Hematopoietic multipotent progenitor cell treated with erythropoietin and hydrocortisone succinate and interleukin-3 and kit ligand, for 8 days (in vitro differentiated cells): ENCODE measurements at regions not wholly inside any gene's neighbourhood (a gene's known extent, or its start where the extent isn't known, plus 50 kb on each side); places are given as distances from the start of the nearest gene placed in this dataset.
"Not testable (repeated sequence)": the region's sequence is repeated elsewhere in the genome, so short reads cannot be mapped to it uniquely, and the experiment has no call there.

Experiments
- DNase-seq: peaks from one replicate; pipeline ENCODE4 v3.0.0-alpha.2; 2015

DNA sequence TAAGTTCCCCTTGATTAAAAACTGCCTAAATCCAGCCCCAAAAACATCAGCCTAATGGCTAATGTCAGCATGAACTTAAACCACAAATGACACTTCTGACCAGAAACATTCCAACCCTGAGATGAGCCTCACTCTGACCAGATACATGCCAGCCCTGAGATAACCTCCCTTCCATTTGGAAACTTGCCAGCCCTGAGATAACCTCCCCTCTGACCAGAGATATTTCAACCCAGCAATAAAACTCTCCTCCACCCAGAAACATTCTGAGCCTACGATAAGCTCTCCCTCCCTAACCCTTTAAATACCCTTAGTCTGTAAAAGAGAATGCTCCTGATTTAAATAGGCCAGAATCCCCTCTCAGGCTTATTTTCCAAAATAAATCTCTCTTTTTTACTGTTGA lies 1035.7 kb upstream of the NUDT12 start:
- no peak for DNase-seq

DNA sequence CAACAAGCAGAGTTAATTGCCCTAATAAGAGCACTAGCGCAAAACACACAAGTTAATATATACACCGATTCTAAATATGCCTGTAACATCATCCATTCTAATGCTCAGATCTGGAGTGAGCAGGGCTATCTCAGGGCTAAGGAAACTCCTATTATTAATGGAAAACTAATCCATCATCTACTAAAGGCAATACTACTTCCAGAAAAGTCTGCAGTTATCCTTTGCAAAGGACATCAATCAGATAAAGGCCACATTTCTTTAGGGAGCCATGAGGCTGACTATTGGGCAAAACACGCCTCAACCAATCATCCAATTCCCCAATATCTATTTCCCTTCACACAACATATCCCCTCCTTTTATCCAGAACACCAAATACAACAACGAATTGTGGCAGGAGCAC lies 1032.3 kb upstream of the NUDT12 start:
- DNase-seq: no peak

DNA sequence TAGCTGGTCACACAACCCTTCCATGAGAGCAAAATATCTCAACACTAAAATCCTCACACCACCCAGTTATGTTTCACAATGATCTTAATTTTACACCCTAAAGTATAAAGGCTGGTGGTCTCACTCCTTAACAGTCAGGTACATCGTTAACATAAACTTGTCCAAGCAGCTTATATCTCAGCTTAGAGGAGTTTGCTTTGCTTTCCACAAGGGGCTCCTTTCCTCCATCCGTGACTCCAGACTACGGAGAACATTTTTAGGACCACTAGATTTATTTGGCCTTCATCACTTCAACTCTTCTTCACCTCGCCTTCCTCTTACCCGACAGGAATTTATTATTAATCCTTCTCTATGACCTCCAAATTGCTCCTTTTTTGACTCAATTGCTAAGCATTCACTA lies 1014.1 kb upstream of the NUDT12 start:
- no peak for DNase-seq

DNA sequence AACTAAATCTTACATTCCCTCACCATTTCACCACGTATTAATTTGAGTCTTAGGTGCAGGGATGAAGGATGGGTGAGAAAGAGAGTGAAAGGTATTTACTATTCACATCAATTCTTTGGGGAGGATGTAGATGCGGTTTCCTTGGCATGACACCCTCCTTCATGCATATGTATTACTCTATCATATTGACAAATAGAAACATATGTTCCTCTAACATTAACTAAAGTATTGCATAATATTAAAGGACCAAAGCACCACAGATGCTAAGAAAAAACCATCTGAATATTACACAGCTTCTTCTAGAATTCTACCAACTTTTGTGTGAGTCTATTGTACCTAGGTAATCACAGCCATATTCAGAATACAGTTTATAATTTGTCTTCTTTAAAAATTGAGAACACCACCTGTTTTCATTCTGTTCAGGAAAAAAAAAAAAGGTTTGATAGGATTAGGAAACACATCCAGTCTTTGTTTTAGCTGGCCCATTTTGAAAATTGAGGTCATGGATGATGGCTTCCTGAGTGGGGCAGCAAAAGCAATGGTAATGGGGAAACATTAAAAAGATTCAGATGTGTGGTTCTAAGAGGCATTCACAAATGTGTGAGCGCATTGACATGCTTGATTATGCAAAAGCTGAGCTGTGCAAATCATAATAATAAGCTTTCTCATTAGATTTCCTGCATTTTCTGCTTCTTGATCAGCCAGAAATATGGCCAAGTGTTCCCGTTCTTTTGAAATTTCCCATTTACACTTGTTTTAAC lies 1011.5 kb upstream of the NUDT12 start:
- DNase-seq: no peak

DNA sequence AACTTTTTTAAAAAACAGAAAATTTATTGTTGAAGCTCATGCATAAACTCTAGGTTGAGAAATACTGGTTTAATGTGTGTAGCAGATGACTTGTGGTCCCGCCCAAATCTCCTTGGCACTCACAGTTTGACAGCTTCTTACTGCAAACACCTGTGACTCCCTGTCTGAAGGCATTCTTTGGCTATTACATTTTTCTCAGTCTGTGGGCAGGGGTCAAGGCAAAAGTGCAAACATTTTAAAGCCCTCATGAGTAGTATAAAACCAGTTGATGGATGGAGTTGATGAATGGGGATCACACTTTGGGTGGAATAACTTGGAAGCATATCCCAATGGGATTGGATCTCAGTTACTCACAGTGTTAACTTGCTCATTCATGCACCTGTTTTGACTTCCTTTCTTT lies 1007.0 kb upstream of the NUDT12 start:
- no peak for DNase-seq

DNA sequence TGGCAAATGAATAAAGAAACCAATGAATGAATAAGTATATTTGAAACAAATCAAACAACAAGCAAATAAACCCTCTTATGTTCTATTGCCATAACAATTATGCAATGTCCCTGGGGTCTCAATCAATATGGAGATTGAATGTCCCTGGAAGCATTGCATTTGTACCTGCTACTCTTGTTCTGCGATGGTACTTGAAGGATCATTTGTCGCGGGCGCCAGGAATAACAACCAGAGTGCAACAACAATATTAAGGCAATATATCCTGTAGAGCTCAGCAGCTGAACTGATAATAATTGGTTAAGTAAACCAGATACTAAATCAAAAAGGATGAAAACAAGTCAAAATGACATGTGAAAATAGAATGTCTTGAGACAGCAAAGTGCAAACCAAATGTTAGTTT lies 1001.9 kb upstream of the NUDT12 start:
- DNase-seq: no peak

DNA sequence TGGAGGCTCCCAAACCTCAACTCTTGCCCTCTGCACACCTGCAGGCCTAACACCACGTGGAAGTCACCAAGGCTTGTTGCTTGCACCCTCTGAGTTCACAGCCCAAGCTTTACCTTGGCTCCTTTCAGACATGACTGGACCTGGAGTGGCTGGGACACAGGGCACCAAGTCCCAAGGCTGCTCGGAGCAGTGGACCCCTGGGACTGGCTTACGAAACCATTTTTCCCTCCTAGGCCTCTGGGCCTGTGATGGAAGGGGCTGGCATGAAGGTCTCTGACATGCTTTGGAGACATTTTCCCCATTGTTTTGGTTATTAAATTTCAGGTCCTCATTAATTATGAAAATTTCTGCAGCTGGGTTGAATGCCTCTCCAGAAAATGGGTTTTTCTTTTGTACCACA lies 994.4 kb upstream of the NUDT12 start:
- DNase-seq: no peak

DNA sequence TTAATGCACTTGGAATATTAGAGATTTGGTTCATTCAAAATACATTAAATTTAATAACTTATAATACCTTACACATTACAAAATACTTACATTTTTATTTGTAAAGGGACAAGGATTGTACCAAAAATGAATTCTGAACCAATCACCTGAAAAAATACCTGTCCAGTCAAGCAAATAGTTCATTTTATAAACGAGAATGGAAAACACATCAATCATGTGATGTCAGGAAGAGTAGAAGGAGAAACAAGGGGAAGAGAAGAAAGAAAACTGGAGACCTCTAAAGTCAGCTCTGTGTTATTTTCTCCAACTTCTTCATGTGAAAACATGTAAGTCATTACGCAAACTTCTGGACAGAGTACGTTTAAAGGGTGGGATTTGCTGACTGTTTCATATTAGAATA lies 989.0 kb upstream of the NUDT12 start:
- DNase-seq: no peak

DNA sequence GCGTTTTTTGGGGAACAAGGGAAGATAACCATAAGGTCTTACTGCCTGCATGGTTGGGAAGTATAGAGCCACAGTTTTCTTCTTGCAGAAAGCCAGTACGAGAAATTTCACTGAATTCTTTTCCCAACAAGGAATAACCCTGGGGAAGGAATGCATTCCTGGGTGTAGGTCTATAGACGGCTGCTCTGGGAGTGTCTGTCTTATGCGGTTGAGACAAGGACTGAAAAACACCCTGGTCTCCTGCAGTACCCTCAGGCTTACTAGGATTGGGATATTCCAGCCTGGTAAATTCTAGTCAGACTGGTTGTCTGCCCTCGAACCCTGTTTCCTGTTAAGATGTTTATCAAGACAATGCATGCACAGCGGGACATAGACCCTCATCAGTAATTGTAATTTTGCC lies 984.3 kb upstream of the NUDT12 start:
- not testable (repeated sequence) for DNase-seq

DNA sequence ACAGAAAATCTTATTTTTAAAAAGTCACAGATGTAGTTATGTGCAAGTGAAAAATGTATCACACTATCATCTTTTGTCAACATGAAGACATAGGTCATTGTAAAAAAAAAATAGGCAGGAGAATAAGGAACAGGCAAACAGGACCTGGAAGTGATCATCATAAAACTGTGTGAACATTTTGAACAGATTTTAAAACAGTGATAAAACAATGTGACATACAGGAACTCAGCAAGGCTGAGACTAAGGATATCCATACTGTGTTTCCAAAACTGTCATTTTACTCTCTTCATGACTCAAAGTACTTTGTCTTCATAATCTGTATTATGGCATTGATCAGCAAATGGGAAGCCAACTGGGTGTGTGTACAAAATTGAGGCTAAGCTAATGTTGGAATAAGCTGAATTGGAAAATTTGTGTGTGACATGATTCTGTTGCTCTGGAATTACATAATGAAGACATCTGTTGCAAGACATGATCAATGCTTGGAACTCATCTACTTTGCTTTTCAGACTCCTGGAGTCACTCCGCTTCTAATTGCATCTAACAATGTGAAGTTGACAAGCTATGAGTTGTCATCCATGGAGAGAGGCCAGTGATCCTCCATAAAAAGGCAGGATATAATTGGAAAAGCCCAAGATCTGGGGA lies 978.7 kb upstream of the NUDT12 start:
- DNase-seq: no peak

DNA sequence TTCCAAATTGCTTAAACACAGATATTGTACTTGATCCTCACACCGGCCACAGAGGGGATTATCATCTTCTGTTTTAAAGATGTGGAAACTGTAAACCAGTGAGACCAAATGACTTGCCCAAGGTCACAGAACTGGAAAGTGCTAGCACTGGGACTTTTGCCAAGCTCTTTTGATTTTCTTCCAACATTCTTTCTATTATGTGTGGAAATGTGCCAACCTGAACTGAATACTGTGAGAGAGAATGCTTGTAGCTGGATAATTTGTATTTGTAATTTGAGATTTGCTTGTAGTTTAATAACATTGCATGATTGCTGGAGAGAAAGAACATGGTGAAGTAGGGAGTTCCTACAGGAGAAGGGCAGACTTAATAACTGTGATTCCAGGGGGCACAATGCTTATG lies 977.9 kb upstream of the NUDT12 start:
- DNase-seq: no peak

DNA sequence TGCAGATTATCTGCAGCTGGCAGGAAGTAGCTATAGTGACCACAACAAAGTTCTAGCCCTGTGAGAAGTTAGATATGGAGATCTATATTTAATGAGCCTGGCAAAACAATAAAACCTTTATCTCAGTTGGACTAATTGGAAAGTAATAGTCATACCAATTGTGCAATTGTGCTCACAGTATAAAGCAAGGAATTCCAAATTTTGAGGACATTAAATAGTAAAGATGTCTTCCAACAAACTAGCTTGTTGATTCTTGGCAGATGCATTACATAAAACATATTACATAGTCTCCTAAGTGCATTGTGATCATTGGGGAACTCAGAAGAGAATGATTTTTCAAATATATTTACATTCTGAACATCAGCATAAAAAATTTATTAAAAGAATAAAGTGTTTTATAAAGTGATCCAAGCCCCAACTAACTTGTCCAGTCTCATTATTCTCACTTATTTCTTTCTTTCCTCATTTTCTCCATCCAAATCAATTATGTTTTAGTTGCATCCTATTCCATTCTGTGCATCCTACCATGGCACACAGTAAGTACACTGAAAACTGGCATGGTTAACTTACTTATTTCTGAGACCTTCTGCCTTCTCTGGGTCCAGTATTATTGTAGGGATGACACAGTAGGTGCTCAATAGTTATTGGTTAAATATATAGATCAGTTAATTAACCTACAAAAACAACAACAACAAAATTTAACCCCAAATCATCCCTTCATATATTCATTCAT lies 977.2 kb upstream of the NUDT12 start:
- no peak for DNase-seq

DNA sequence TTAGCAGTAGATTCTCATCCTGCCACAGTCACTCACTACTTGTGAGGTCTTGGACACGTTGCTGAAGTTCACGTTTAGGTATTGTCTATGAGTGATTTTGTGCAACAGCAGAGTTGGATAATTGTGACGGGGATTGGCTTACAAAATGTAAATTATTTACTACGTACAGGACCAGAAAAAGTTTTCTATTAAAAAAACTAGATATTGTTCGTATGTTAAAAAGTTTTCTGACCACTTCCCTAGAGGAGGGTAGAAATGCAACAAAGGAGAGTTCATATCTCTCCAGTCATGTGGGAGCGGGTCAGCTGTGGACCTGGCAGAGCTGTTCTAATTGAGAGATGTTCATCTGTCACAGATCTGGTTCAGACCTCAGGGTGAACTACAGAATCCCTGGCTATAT lies 976.1 kb upstream of the NUDT12 start:
- no peak for DNase-seq

DNA sequence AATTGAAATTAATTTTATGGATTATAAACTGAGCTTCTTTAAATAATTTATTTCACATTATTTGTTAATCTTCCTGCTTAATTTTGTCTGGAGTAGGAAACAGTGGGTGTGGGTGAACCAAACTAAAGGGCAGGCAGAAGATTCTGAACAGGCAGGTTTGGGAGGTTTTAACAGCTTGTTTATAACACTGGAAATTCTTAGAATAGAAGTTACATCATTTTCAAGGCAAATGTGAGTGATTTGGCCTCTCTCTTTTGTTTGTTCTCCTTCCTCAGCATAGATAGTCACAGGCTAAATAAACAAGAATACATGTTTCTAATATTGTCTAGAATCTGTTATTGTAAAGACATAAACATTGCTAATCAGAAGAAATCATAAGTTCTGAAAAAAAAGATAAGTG lies 970.9 kb upstream of the NUDT12 start:
- no peak for DNase-seq

DNA sequence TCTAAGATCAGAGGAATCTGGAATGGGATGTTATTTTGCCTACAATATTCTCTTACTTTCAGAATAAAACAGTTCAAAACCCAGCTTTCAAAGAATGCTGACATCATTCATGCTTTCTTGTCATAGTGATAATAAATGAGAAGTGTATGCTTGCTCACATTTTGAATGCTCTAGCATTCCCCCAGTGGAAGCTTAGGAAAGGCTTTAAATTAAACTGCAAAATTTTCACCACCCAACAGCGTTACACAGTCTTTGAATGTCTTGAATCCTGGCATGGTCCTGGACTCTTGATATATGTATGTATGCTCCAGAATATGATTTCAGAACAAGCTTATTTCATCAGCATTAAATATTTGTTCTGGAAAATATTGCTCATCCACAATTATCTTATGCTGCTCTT lies 964.3 kb upstream of the NUDT12 start:
- no peak for DNase-seq

DNA sequence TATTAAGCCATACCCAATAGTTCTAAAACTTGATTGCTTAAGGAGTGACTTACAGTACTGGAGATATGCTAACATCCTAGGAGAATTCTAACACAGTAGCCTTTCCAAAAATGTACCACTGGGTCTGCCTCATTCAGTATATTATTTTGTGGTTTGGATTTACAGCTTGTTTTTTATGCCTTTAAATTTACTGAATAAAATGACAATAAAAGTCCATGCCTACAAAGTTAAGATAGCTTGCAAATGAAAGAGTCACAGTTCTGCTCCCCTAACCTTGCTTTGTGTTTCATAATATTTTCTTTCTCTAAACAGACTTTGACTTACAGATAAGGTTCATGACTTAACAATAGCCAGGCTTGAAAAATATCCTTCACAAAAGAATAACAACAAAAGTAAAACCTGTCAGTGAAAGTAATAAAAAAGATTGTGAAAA lies 951.1 kb upstream of the NUDT12 start:
- no peak for DNase-seq

DNA sequence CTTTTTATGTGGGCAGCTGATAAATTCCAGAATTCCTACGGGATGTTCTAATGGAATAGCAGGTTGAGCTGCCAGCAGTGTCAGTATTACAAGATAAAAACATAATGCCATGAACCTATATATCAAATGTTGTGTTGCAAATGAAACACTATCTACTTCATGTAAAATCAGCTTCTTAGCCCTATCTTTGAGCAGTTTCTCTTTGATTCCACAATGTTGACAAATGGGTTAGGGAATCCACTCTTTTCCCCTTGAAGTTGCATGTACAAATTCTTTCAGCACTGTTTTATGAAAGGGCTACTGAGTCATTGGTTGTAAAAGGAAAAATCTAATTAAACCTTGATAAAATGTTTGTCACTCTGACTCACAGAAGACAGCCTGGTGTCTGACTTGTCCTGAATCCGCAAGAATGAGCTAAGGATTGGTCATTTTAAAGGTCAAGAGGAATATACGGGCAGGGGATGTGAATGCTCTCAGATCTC lies 950.6 kb upstream of the NUDT12 start:
- no peak for DNase-seq

DNA sequence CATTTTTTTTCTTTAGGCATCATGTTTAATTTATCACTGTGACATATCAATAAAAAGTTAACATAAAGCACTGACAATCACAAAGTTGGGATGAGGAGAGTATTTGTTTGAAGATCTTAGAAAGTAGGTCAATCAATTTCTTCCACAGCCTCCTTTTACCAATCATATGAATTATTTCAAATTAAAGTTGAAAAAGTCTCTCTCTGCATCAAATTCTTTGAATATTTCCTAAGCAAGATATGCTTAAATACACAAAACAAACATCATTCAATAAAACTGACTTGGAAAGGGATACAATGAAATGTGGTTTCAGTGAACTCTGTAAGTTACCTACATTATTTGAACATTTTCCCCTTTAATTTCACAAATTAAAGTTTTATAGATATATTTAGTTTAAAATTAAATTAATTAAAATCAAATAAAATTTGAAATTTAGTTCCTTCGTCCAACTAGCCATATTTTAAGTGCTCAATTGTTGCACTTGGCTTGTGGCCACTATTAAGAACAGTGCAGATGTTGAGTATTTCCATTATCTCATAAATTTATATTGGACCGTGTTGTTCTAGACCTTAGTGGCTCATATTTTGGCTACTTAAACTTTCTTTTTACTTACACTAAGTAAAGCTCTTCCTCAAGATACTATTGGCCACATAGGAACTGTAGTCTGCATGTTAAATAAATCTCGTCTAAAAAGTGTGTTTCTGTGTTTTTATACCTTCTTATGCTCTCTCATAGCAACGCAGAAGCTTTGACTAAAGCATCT lies 949.7 kb upstream of the NUDT12 start:
- no peak for DNase-seq

DNA sequence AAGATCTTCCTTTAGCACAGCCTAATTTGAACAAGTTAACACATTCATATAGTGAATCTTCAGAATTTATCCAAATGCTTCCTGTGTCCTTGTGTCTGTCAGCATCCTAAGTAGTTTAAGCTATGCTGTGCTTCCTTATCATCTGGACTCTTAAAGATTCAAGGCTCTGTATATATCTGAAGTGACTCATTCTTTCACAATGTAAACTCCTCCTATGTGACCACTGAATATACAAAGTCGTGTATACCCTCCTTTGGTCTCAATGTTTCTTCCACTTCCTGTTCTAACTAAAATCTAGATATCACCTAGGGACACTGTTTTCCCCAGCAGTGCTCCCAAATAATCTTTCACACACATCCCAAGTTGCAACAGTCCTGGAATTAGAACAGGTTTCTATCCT lies 935.7 kb upstream of the NUDT12 start:
- DNase-seq: no peak

DNA sequence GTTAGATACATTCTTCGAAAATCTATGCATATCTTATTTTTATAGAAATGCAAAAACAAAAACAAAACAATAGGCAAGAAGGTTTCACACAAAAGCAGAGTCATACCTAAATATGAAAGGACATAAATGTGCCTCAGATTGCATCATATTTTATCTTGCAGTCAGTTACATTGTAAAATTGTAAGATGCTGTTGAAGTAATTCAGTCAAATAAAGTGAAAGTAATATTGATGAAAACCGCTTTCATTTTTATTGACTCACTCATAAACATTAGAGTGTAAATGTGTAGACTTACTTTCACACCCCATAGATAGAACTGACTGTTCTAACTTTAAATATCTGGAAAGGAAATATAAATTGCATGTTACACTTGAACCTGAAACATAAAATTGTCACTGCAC lies 931.5 kb upstream of the NUDT12 start:
- DNase-seq: no peak

DNA sequence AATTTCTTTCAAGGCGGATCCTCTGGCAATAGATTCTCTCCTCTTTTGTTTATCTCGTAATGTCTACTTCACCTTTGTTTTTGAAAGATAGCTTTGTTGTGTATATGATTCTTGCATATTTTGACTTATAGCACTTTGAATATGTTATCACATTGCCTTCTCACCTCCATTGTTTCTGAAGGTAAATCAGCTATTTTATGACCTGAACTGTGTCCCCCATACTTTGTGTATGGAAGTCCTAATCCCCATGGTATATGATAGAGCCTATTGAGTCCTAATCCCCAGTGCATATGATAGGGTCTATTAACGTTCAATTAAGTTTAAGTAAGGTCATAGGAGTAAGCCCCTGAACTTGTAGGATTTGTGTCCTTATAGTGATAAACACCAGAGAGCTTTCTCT lies 910.2 kb upstream of the NUDT12 start:
- no peak for DNase-seq

DNA sequence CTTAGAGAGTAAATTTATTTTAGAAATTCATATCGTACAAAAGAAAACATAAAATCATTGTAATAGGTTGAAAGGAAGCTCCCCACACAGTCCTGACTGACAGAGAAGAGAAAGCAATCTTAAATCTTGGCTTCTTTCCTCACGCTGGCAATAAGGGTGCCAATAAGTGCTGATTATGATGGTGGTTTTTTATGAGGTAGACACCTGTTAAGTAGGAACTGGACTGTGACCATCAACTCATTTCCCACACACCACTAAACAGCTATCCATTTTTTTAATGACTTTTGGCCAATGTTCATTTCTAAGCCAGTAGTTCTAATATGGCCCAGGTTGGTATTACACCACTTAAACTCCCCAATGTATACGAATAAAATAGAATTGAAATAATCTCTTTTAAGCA lies 893.5 kb upstream of the NUDT12 start:
- DNase-seq: no peak

DNA sequence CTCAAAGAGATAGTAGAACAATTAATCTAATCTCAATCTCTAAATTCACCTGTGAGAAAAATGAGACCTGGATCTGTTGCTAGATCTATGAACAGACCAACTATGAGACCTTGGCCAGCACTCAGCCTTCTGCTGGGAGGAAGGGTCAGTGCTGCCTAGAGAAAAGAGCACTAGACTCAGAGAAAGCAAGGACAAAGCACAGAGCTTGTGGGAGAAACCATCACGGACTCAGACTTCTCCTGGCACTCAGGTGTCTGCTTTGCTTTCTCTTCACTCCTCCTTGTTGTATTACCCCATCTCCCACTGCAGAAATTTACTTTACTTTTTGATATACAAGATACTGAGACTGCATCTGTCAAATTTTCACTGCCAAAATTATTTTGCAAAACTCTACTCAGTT lies 890.0 kb upstream of the NUDT12 start:
- no peak for DNase-seq
